CD4-positive, alpha-beta T cell treated with Interleukin-10 for 1 hour (primary cell): ENCODE measurements at regions not wholly inside any gene's neighbourhood (a gene's known extent, or its start where the extent isn't known, plus 50 kb on each side); places are given as distances from the start of the nearest gene placed in this dataset.
A peak's percentile ranks its signal among the peaks of the same experiment; 100 is the strongest.
"Not testable (repeated sequence)": the region's sequence is repeated elsewhere in the genome, so short reads cannot be mapped to it uniquely, and the experiment has no call there.

Source experiments
- DNase-seq: peaks from one replicate; pipeline ENCODE4 v3.0.0-alpha.2; 2020

DNA sequence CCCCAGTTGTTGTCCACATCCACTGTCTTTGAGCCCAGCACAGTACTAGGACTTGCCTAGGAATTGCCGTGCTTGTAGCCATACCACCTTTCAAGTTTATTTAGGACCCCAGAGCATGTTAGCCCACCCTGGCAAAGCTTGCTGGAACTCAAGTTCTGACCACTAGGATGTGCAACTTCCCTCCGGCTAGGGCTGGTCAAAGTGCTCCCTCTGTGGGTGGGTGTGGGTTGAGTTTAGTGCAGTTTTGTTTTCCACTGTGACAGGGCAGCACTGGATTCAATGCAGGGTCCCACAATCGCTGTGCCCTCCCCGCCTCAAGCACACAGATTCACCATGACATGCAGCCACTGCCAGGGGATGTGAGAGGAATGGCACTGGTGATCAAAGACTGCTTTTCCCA lies 96.0 kb downstream of the RASGEF1B start:
- no peak for DNase-seq

GRCh38 chr4:81369886-81370285 lies 101.8 kb downstream of the RASGEF1B start:
- no peak for DNase-seq

DNA sequence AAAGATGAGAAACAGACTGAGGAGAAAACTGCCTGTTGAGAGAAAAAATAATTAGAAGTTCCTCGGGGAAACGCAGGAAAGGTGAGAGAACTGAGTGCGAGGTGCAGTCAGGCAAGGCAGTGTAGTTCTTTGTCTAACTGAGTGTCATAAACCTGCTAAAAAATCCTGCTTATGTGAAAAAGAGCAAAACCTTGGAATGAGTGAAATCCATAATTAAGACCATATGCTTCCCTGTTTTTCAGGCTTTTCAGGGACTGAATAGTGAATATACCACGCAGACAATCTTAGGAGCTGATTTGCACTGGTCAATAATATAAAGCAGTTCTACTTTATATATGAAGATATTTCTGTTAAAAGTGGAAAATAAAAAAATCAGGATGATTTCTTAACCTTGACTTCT lies 104.9 kb downstream of the RASGEF1B start:
- no peak for DNase-seq

- no peak for DNase-seq
Observed at GRCh38 chr4:81360737-81361136, 111.0 kb downstream of the RASGEF1B start.

- no peak for DNase-seq
Observed at GRCh38 chr4:81359207-81359606, 112.5 kb downstream of the RASGEF1B start.

GRCh38 chr4:81358154-81358553 lies 113.6 kb downstream of the RASGEF1B start:
- no peak for DNase-seq

- DNase-seq, result no peak
Observed at GRCh38 chr4:81356621-81357020, 115.1 kb downstream of the RASGEF1B start.

GRCh38 chr4:81355136-81355535 lies 116.6 kb downstream of the RASGEF1B start:
- DNase-seq, result no peak

- DNase-seq, result no peak
Observed at GRCh38 chr4:81353861-81354260, 117.8 kb downstream of the RASGEF1B start.

DNA sequence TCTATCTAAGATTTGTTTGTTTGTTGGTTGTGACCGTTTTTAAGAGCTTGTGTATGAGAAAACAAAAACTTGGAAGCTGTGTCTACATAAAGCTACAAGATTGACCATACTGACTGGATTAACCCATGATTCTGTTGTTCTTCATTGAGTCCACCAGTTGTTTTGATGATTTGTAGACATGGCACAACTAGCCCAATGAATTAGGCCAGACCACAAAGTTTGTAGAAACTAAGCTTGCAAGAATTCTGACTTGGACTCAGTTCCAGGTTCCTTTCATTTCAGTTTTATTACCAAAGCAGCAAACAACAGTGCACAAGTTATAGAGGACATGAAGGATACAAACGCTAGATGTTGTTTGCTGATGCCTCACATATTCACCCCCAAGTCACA lies 119.3 kb downstream of the RASGEF1B start:
- DNase-seq, result no peak

GRCh38 chr4:81351654-81352445 lies 119.9 kb downstream of the RASGEF1B start:
- peak; percentile 58 for DNase-seq

DNA sequence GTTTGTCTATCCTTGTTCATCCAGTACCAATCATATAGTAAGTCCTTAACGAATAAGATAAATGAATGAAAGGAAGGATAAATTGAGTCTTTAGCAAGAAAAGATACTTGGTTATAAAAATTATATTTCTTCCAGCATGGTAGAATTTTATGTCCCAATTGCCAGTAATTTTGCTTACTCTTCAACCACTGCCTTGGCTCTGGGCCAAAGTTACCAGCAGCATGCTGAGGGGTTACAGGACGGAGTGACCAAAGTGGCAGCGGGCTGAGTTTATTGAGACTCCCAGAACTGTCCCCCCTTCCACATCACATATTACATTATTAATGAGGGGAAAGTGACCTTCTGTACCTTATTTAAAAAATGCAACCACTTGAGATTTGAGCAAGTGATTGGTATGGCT lies 121.7 kb downstream of the RASGEF1B start:
- no peak for DNase-seq

- DNase-seq, result no peak
Observed at GRCh38 chr4:81348778-81349094, 123.0 kb downstream of the RASGEF1B start.

- DNase-seq, result no peak
Observed at GRCh38 chr4:81348086-81348777, 123.5 kb downstream of the RASGEF1B start.

DNA sequence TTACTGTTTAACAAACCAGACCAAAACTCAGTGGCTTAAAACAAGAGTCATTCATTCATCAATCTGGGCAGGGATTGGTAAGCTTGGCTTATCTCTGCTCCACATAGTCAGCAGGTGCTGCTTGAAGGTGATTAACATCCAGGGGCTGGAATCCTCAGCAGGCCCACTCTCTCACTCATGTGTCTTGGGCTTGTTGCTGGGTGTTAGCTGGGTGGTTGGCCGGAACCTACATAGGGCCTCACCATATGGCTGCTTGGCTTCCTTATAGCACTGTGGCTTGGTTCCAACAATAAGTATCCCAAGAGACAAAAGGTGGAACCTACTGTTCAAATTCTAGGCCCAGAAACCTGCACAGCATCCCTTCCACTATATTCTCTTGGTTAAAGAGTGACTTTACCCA lies 125.0 kb downstream of the RASGEF1B start:
- no peak for DNase-seq

- no peak for DNase-seq
Observed at GRCh38 chr4:81343536-81343935, 128.2 kb downstream of the RASGEF1B start.

DNA sequence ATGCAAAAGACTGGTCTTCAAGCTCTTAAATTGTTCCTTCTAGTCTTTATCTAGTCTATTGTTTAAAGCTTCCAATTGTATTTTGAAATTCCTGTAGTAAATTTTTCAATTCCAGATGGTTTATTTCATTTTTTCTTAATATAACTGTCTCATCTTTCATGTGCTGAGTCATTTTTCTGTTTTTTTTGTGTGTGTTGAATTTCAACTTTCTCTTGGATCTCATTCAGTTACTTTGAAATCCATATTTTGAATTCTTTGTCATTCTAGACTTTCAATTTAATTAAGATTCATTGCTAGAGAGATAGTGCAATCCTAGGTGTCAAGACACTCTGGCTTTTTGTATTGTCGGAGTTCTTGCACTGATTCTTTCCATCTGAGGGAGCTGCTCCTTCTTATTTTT lies 128.0 kb upstream of the PRKG2 start:
- no peak for DNase-seq

DNA sequence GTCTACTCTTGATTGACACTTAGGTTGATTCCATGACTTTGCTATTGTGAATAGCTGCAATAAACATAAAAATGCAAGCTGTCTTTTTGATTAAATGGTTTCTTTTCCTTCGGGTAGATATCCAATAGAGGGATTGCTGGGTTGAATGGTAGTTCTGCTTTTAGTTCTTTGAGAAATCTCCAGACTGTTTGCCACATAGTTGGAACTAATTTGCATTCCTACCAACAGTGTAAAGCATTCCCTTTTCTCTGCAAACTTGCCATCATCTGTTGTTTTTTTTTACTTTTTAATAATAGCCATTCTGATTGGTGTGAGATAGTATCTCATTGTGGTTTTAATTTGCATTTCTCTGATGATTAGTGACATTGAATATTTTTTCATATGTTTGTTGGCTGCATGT lies 122.2 kb upstream of the PRKG2 start:
- no peak for DNase-seq

DNA sequence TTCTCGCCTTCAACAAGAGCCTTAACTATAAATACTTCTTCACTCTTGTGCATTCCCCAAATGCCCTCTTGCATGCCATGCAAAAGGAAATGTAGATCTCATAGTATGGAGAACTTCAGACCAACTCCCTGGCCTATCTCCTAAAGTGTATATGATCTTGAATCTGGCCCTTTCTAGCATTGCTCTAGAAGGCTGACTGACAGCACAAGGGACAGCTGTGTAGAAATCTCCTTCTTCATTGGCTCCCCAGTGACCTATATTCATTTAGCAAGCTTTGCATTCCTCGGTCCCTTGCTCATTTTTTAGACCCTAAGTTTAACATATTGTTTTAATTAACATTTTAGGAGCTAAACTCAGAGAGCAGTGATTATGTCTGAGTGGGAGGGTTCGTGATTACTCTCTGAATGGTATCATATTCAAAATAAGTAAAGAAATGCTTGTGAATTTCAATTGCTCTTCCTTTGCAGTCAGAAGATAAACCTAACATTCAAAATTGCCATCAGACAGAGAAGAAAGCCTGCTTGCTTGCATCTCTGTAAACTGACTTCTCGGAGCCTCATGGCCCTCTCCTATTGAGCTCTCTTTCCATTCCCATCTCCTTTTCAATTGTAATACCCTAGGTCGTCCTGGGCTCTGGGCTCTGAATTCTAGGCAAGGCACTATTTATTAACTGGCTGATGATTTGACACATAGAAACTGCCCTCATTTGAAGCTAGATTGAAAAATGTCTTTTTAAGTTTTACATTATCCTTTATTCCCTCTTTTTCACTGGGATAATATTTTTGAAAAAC lies 120.3 kb upstream of the PRKG2 start:
- DNase-seq, result no peak

GRCh38 chr4:81330018-81330417 lies 115.0 kb upstream of the PRKG2 start:
- DNase-seq, result no peak

DNA sequence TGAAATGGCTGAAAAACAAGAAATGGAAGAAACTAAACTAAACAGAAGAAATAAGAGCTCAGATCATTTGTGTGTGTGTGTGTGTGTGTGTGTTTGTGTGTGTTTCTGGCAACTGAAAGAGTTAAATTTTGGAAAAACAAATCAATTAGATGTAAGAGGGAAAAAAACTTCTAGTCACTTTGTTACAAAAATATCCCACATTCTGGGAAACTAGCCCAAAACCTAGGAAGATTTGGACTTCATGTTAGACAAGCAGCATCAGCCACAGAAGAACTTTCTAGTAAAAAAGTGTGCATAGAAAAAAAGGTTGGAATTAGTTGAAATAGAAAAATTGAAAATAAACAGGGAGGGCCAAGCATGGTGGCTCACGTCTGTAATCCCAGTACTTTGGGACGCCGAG lies 111.6 kb upstream of the PRKG2 start:
- DNase-seq, result no peak

GRCh38 chr4:81324594-81324993 lies 109.6 kb upstream of the PRKG2 start:
- not testable (repeated sequence) for DNase-seq

DNA sequence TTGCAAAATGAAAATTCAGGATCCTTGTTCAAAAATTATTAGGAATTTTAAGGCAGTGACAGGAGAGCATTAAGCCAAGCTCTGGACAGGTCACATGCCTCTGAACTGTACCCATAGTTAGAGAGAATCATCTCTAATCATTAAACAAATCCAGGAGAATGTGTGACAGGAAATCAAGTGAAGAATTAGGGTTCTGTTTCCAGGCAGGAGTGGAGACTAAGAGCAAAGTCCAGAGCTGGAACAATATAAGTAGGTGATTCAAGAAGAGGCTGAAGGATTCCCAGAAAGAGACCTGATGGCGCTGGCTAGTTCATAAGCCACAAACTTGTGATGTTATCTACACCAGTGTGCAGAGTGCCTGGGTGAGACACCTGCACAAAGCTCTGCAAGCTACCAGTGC lies 104.6 kb upstream of the PRKG2 start:
- no peak for DNase-seq

DNA sequence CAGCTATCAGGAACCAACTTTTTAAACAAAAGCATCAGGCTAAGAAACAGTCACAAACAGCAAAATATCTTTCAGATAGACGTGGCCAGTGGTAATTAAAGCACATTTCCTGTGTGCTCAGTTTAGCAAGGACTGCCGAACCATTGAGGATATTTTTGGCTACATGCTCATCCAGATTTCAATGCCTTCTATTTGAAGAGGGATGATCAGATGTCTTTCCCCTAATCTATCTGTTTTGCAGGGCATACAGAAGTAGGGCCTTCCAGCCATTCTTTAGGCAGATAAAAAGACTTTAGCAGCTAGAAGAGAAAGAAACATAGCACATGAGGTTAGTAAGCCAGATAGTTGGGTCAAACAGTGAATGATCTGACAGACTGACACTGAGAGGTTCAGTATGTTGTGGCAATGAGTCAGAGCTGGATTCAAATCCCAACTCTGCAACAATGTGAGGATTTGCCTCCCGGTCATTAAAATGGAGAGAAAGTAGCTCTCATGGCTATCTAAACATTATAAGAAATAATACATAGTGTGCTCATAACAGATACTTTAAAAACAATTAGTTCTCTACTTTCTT lies 100.0 kb upstream of the PRKG2 start:
- no peak for DNase-seq
